Keratinocyte (primary cell): ENCODE measurements at regions not wholly inside any gene's neighbourhood (a gene's known extent, or its start where the extent isn't known, plus 50 kb on each side); places are given as distances from the start of the nearest gene placed in this dataset.

Source experiments
- DNase-seq: peaks from one replicate; pipeline ENCODE4 v3.0.0-alpha.2; 2011; ENCODE audit warnings: low read depth, missing footprints, low spot score
- FAIRE-seq: peaks from 2 replicates; lab custom pipeline; 2011; peaks lifted over from hg19 to GRCh38; lab: Jason Lieb, UNC
- H2AFZ ChIP-seq: 2 replicates; pipeline ENCODE4 v1.6.0; 2012; ENCODE audit warnings: low read length, control low read depth, inconsistent platforms; ENCODE audit not compliant: control insufficient read depth
- H3K27ac ChIP-seq: 2 replicates; pipeline ENCODE4 v1.5.1; 2011; ENCODE audit warnings: low read length; ENCODE audit not compliant: control insufficient read depth, insufficient read depth
- H3K27me3 ChIP-seq: 3 replicates; pipeline ENCODE4 v1.6.0; 2011; ENCODE audit warnings: low read length; ENCODE audit not compliant: control insufficient read depth, insufficient read depth; ENCODE audit errors: extremely low read depth
- H3K36me3 ChIP-seq, 2 experiments: 2 replicates in 1 of 2; 3 replicates in 1 of 2; pipeline ENCODE4 v1.5.1; 2011; ENCODE audit warnings: low read length in 2 of 2, mild to moderate bottlenecking in 1 of 2; ENCODE audit not compliant: control insufficient read depth in 2 of 2, insufficient read depth in 2 of 2; ENCODE audit errors: extremely low read depth in 1 of 2
- H3K4me1 ChIP-seq: 3 replicates; pipeline ENCODE4 v1.5.1; 2011; ENCODE audit warnings: low read length; ENCODE audit not compliant: control insufficient read depth, insufficient read depth; ENCODE audit errors: extremely low read depth
- H3K4me2 ChIP-seq: 3 replicates; pipeline ENCODE4 v1.6.0; 2011; ENCODE audit warnings: low read depth, low read length; ENCODE audit not compliant: control insufficient read depth, insufficient read depth; ENCODE audit errors: extremely low read depth
- H3K4me3 ChIP-seq, 3 experiments: fragments of 200-600 bp in 1 of 3; sonication (generic) in 1 of 3; 2 replicates in 2 of 3; 3 replicates in 1 of 3; pipeline ENCODE4 v1.5.1; 2011 to 2016; ENCODE audit warnings: low read length in 3 of 3, mild to moderate bottlenecking in 3 of 3, control low read depth in 2 of 3, inconsistent platforms in 1 of 3, low read depth in 1 of 3, mixed read lengths in 1 of 3, mixed run types in 1 of 3, moderate library complexity in 1 of 3; ENCODE audit not compliant: control insufficient read depth in 2 of 3, insufficient read depth in 2 of 3; ENCODE audit errors: extremely low read depth in 1 of 3
- H3K79me2 ChIP-seq: 2 replicates; pipeline ENCODE4 v1.6.0; 2012; ENCODE audit warnings: low read length; ENCODE audit not compliant: control insufficient read depth, insufficient read depth
- H3K9ac ChIP-seq: 3 replicates; pipeline ENCODE4 v1.6.0; 2011; ENCODE audit warnings: low read length; ENCODE audit not compliant: control insufficient read depth, insufficient read depth; ENCODE audit errors: extremely low read depth
- H3K9me1 ChIP-seq: 3 replicates; pipeline ENCODE4 v1.6.0; 2011; ENCODE audit warnings: low read length; ENCODE audit not compliant: control insufficient read depth, insufficient read depth; ENCODE audit errors: extremely low read depth
- H3K9me3 ChIP-seq: 2 replicates; pipeline ENCODE4 v1.5.1; 2012; ENCODE audit warnings: low read depth, low read length; ENCODE audit not compliant: control insufficient read depth
- H4K20me1 ChIP-seq: 3 replicates; pipeline ENCODE4 v1.6.0; 2011; ENCODE audit warnings: low read length; ENCODE audit not compliant: control insufficient read depth, insufficient read depth; ENCODE audit errors: extremely low read depth
- CTCF ChIP-seq, 3 experiments: IDR thresholded peaks in 1 of 3; conservative IDR thresholded peaks in 1 of 3; optimal IDR thresholded peaks in 1 of 3; 2 replicates in 2 of 3; 3 replicates in 1 of 3; pipeline versions ENCODE3 to v1.5.1; 2011; ENCODE audit warnings: low read length in 3 of 3, mild to moderate bottlenecking in 3 of 3, moderate library complexity in 2 of 3, control low read depth in 1 of 3, inconsistent platforms in 1 of 3; ENCODE audit not compliant: insufficient read depth in 2 of 3; ENCODE audit errors: extremely low read depth in 1 of 3
- EZH2 ChIP-seq: IDR thresholded peaks from one replicate; pipeline ENCODE4 v1.6.1; 2012; ENCODE audit warnings: inconsistent platforms, mild to moderate bottlenecking, low read length, moderate library complexity
- dilution Hi-C: fragments of 300-500 bp; cut with MboI; formaldehyde crosslinking; loops from one replicate; pipeline ENCODE4 v1.7.0; 2020; ENCODE audit warnings: low sequenced_read_pairs; ENCODE audit not compliant: extremely low pct_ligation_motif_present

GRCh38 chr5:27402828-27403227, 364.4 kb upstream of the CDH9 start:
- dilution Hi-C loops: no loop called here
- Histone ChIP-seq H2AFZ (no peak overlapping the region), H3K9me1 (no peaks in the 10 kb centered on the region), H3K27me3 (no peaks in the 10 kb centered on the region), H3K4me2 (no peak overlapping the region), H3K27ac (no peak overlapping the region), H3K36me3 (no peaks in the 10 kb centered on the region), H3K9ac (no peak overlapping the region), H3K4me3 (no peak overlapping the region), H3K9me3 (no peaks in the 10 kb centered on the region), H3K79me2 (no peaks in the 10 kb centered on the region), H4K20me1 (no peaks in the 10 kb centered on the region), H3K4me1 (no peaks in the 10 kb centered on the region)
- FAIRE-seq (no peak), DNase-seq (no peak)
- TF ChIP-seq CTCF (optimal IDR thresholded peaks at IDR 0.05 in 1 of 3, IDR thresholded peaks at IDR 0.05 in 1 of 3, conservative IDR thresholded peaks at IDR 0.05 in 1 of 3; ENCODE audit: extremely low read depth in 1 of 3, insufficient read depth in 2 of 3, low read length in 3 of 3): no peak
- TF ChIP-seq EZH2: no peak

GRCh38 chr5:27396998-27397397, 358.6 kb upstream of the CDH9 start:
- no peak overlapping the region for H3K4me2 ChIP-seq
- H3K27ac ChIP-seq: no peak overlapping the region
- H3K36me3 ChIP-seq: no peaks in the 10 kb centered on the region
- H3K4me3 ChIP-seq: no peak overlapping the region
- TF ChIP-seq CTCF (optimal IDR thresholded peaks at IDR 0.05 in 1 of 3, IDR thresholded peaks at IDR 0.05 in 1 of 3, conservative IDR thresholded peaks at IDR 0.05 in 1 of 3; ENCODE audit: extremely low read depth in 1 of 3, insufficient read depth in 2 of 3, low read length in 3 of 3): no peak
- TF ChIP-seq EZH2: no peak
- no peaks in the 10 kb centered on the region for H3K9me3 ChIP-seq
- dilution Hi-C loops: no loop called here
- no peaks in the 10 kb centered on the region for H4K20me1 ChIP-seq
- no peak for DNase-seq
- H3K9me1 ChIP-seq: no peaks in the 10 kb centered on the region
- H2AFZ ChIP-seq: no peak overlapping the region
- H3K79me2 ChIP-seq: no peaks in the 10 kb centered on the region
- no peaks in the 10 kb centered on the region for H3K4me1 ChIP-seq
- H3K9ac ChIP-seq: no peak overlapping the region
- FAIRE-seq: no peak
- no peaks in the 10 kb centered on the region for H3K27me3 ChIP-seq
